GM21528 (cell line): ENCODE measurements at regions not wholly inside any gene's neighbourhood (a gene's known extent, or its start where the extent isn't known, plus 50 kb on each side); places are given as distances from the start of the nearest gene placed in this dataset.

Experiments used
- ATAC-seq: cut with Tn5 transposase; IDR thresholded peaks from one replicate; pipeline ENCODE4 v1.9.1; 2021; ENCODE audit warnings: mild to moderate bottlenecking, moderate library complexity; ENCODE audit not compliant: unreplicated experiment, low FRiP score

GRCh38 chr5:6909901-6910300 lies 196.7 kb downstream of the TENT4A start:
- no peak for ATAC-seq

GRCh38 chr5:6910950-6911349 lies 197.7 kb downstream of the TENT4A start:
- ATAC-seq: no peak

- no peak for ATAC-seq
Measured at GRCh38 chr5:6914347-6914746, 201.1 kb downstream of the TENT4A start.

- no peak for ATAC-seq
Measured at GRCh38 chr5:6915574-6915973, 202.3 kb downstream of the TENT4A start.

- no peak for ATAC-seq
Measured at GRCh38 chr5:6918255-6918654, 205.0 kb downstream of the TENT4A start.

GRCh38 chr5:6920628-6921256 lies 207.5 kb downstream of the TENT4A start:
- no peak for ATAC-seq

- ATAC-seq: no peak
Measured at GRCh38 chr5:6926491-6927038, 213.3 kb downstream of the TENT4A start.

GRCh38 chr5:6936031-6936430 lies 222.8 kb downstream of the TENT4A start:
- ATAC-seq: no peak

- no peak for ATAC-seq
Measured at GRCh38 chr5:6937677-6938076, 224.4 kb downstream of the TENT4A start.

GRCh38 chr5:6941631-6942030 lies 228.4 kb downstream of the TENT4A start:
- no peak for ATAC-seq

- ATAC-seq: no peak
Measured at GRCh38 chr5:6943197-6944112, 230.2 kb downstream of the TENT4A start.

- no peak for ATAC-seq
Measured at GRCh38 chr5:6948562-6948961, 235.3 kb downstream of the TENT4A start.

- no peak for ATAC-seq
Measured at GRCh38 chr5:6949230-6949629, 236.0 kb downstream of the TENT4A start.

GRCh38 chr5:6950250-6950649 lies 237.0 kb downstream of the TENT4A start:
- no peak for ATAC-seq

- no peak for ATAC-seq
Measured at GRCh38 chr5:6950860-6951259, 237.6 kb downstream of the TENT4A start.

- ATAC-seq: no peak
Measured at GRCh38 chr5:6961123-6961522, 247.9 kb downstream of the TENT4A start.

- no peak for ATAC-seq
Measured at GRCh38 chr5:6961837-6962635, 248.8 kb downstream of the TENT4A start.

- no peak for ATAC-seq
Measured at GRCh38 chr5:6976971-6977370, 263.7 kb downstream of the TENT4A start.

GRCh38 chr5:6979061-6979460 lies 265.8 kb downstream of the TENT4A start:
- no peak for ATAC-seq

GRCh38 chr5:6989230-6989629 lies 276.0 kb downstream of the TENT4A start:
- ATAC-seq: no peak

GRCh38 chr5:6994097-6994496 lies 280.9 kb downstream of the TENT4A start:
- ATAC-seq: no peak
